ENCODE measurements at regions not wholly inside any gene's neighbourhood (a gene's known extent, or its start where the extent isn't known, plus 50 kb on each side); places are given as distances from the start of the nearest gene placed in this dataset.

GRCh38 chr7:82757-83155, 109.6 kb upstream of the FAM20C start:
- TF ChIP-seq EZH2 (IDR thresholded peaks at IDR 0.05; ENCODE audit: borderline replicate concordance, insufficient read depth, low read length, poor library complexity, severe bottlenecking) (no peak), CTCF (IDR thresholded peaks at IDR 0.05; ENCODE audit: poor library complexity, severe bottlenecking) (no peak)

All from neural cell (in vitro differentiated cells).